ENCODE measurements at regions not wholly inside any gene's neighbourhood (a gene's known extent, or its start where the extent isn't known, plus 50 kb on each side); places are given as distances from the start of the nearest gene placed in this dataset.

GRCh38 chr3:182732232-182733015 lies 60.9 kb upstream of the ATP11B start:
- CTCF ChIA-PET = interaction anchor here (0.6 to 0.7 kb wide), 2 partner anchors 48 to 105 kb away, joined by 3 to 4 read pairs; no protein-coding TSS in a partner anchor

More at GRCh38 chr3:182732232-182733015, 60.9 kb upstream of the ATP11B start:
- Histone ChIP-seq H3K27me3 (ENCODE audit: insufficient read depth) (no peaks in the 10 kb centered on the region), H3K4me2 (no peak overlapping the region), H3K9ac (no peak overlapping the region), H3K27ac (ENCODE audit: low read depth in 2 of 2, low read length in 1 of 2) (no peak overlapping the region), H3K4me1 (ENCODE audit: control insufficient read depth in 1 of 2, insufficient read depth in 2 of 2, low read depth in 1 of 2, low read length in 1 of 2) (0 out of 4 replicates have a peak, but pooled peaks cover 0 to 3% of the 10 kb centered on the region in 2 experiments), H3K4me3 (ENCODE audit: low read depth in 2 of 2, low read length in 1 of 2) (no peak overlapping the region), H3K79me2 (ENCODE audit: insufficient read depth) (no peaks in the 10 kb centered on the region), H3K9me2 (no peaks in the 10 kb centered on the region), H3K9me3 (no peaks in the 10 kb centered on the region), H3K36me3 (replicated peaks in 1 of 2; ENCODE audit: control insufficient read depth in 1 of 2, insufficient read depth in 2 of 2, low read length in 1 of 2) (no peaks in the 10 kb centered on the region), H3F3A (replicated peaks; ENCODE audit: insufficient read depth) (no peaks in the 10 kb centered on the region), H4K20me1 (ENCODE audit: insufficient read depth) (no peaks in the 10 kb centered on the region), H2AFZ (ENCODE audit: low read depth) (no peak overlapping the region)
- no peak for DNase-seq
- POLR2A ChIA-PET = interaction anchor here (0.6 kb wide), 1 partner anchor 30 kb away, joined by 3 read pairs; no protein-coding TSS in a partner anchor
- WGBS (ENCODE audit: low lambda C conversion rate) = 95% methylated on average over 5 of the region's 5 CpGs
- TF ChIP-seq NFIC (IDR thresholded peaks at IDR 0.05; ENCODE audit: borderline replicate concordance) (no peak), TCF12 (IDR thresholded peaks at IDR 0.05) (no peak), YY1 (IDR thresholded peaks at IDR 0.05; ENCODE audit: low read depth) (no peak), TAF1 (IDR thresholded peaks at IDR 0.05; ENCODE audit: borderline replicate concordance, low read depth, low read length) (no peak), ZBTB33 (IDR thresholded peaks at IDR 0.05; ENCODE audit: borderline replicate concordance, low read depth) (no peak), NRF1 (IDR thresholded peaks at IDR 0.05; ENCODE audit: low read depth, low read length) (no peak), RAD21 (IDR thresholded peaks at IDR 0.05; ENCODE audit: low read length) (no peak)
- TF ChIP-seq, protein P1, sequence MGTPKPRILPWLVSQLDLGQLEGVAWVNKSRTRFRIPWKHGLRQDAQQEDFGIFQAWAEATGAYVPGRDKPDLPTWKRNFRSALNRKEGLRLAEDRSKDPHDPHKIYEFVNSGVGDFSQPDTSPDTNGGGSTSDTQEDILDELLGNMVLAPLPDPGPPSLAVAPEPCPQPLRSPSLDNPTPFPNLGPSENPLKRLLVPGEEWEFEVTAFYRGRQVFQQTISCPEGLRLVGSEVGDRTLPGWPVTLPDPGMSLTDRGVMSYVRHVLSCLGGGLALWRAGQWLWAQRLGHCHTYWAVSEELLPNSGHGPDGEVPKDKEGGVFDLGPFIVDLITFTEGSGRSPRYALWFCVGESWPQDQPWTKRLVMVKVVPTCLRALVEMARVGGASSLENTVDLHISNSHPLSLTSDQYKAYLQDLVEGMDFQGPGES (IDR thresholded peaks at IDR 0.05; ENCODE audit: low read depth, low read length) = no peak
- TF ChIP-seq, protein P2, sequence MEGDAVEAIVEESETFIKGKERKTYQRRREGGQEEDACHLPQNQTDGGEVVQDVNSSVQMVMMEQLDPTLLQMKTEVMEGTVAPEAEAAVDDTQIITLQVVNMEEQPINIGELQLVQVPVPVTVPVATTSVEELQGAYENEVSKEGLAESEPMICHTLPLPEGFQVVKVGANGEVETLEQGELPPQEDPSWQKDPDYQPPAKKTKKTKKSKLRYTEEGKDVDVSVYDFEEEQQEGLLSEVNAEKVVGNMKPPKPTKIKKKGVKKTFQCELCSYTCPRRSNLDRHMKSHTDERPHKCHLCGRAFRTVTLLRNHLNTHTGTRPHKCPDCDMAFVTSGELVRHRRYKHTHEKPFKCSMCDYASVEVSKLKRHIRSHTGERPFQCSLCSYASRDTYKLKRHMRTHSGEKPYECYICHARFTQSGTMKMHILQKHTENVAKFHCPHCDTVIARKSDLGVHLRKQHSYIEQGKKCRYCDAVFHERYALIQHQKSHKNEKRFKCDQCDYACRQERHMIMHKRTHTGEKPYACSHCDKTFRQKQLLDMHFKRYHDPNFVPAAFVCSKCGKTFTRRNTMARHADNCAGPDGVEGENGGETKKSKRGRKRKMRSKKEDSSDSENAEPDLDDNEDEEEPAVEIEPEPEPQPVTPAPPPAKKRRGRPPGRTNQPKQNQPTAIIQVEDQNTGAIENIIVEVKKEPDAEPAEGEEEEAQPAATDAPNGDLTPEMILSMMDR (IDR thresholded peaks at IDR 0.05) = no peak

All from SK-N-SH (cell line).